Gastroesophageal sphincter (tissue), 4 donors: ENCODE measurements at regions not wholly inside any gene's neighbourhood (a gene's known extent, or its start where the extent isn't known, plus 50 kb on each side); places are given as distances from the start of the nearest gene placed in this dataset.
A peak's percentile ranks its signal among the peaks of the same experiment; 100 is the strongest.

Experiments used
- ATAC-seq: fragments of 150-250 bp; one replicate; pipeline ENCODE4 v1.9.1; 2016; ENCODE audit warnings: mild to moderate bottlenecking, moderate library complexity
- H3K27ac ChIP-seq, 4 donors: fragments of 200-600 bp; sonication (generic) in 3 of 4; 1 replicate in 3 of 4; 2 replicates in 1 of 4; pipeline ENCODE4 v1.5.1; 2016 to 2019
- H3K27me3 ChIP-seq: fragments of 200-600 bp; sonication (generic); one replicate; pipeline ENCODE4 v1.5.1; 2019
- H3K36me3 ChIP-seq, 2 donors: fragments of 200-600 bp; sonication (generic); one replicate each; pipeline ENCODE4 v1.5.1; 2019; ENCODE audit warnings: control low read depth in 1 of 2
- H3K4me1 ChIP-seq, 3 donors: fragments of 200-600 bp; sonication (generic); 1 replicate in 2 of 3; 2 replicates in 1 of 3; pipeline ENCODE4 v1.5.1; 2016 to 2019; ENCODE audit warnings: control low read depth in 2 of 3
- H3K4me3 ChIP-seq, 2 donors: fragments of 200-600 bp; sonication (generic); one replicate each; pipeline ENCODE4 v1.5.1; 2019; ENCODE audit warnings: mild to moderate bottlenecking in 1 of 2, moderate library complexity in 1 of 2
- H3K9me3 ChIP-seq, 3 donors: fragments of 200-600 bp; sonication (generic); one replicate each; pipeline ENCODE4 v1.5.1; 2017 to 2019; ENCODE audit warnings: control low read depth in 2 of 3
- CTCF ChIP-seq, 4 experiments: fragments of 200-600 bp in 2 of 4; fragments of 450-650 bp in 2 of 4; sonication (generic) in 1 of 4; IDR thresholded peaks; one replicate each; pipeline ENCODE4 v1.5.1; 2017 to 2019; ENCODE audit warnings: antibody characterized with exemption in 4 of 4, mild to moderate bottlenecking in 2 of 4, moderate library complexity in 2 of 4
- EP300 ChIP-seq: sonication (generic); formaldehyde crosslinking; IDR thresholded peaks from one replicate; pipeline ENCODE4 v1.6.1; 2017; ENCODE audit warnings: antibody characterized with exemption, mild to moderate bottlenecking
- POLR2A ChIP-seq, 2 donors: fragments of 450-650 bp; IDR thresholded peaks; one replicate each; pipeline ENCODE4 v1.6.1; 2017; ENCODE audit warnings: antibody characterized with exemption in 2 of 2, mild to moderate bottlenecking in 2 of 2, moderate library complexity in 1 of 2
- POLR2AphosphoS5 ChIP-seq: sonication (generic); formaldehyde crosslinking; IDR thresholded peaks from one replicate; pipeline ENCODE4 v1.6.1; 2017; ENCODE audit warnings: antibody characterized with exemption
- WGBS, 2 donors: methylation state at CpG; one replicate each; pipeline ENCODE4 v1.1.5; 2018; ENCODE audit warnings: low coverage in 1 of 2; 5-methylcytosine and 5-hydroxymethylcytosine counted together

GRCh38 chr12:107349008-107349747, 255.8 kb upstream of the CRY1 start:
- H3K9me3 ChIP-seq, result no peaks in the 10 kb centered on the region
- H3K36me3 ChIP-seq, result no peaks in the 10 kb centered on the region
- no peak for TF ChIP-seq POLR2A (IDR thresholded peaks at IDR 0.05)
- no peak for TF ChIP-seq CTCF (IDR thresholded peaks at IDR 0.05)
- TF ChIP-seq POLR2AphosphoS5, result no peak
- TF ChIP-seq EP300, result no peak
- H3K27me3 ChIP-seq, result peaks cover 10% of the 10 kb centered on the region
- 31 to 40% methylated on average over 1 to 3 of the region's 5 CpGs for WGBS, 2 donors
- H3K27ac ChIP-seq, result peak overlapping the region in 1 of 4 donors; percentile 12
- no peak for ATAC-seq
- peaks cover 0 to 4% (median 0%) of the 10 kb centered on the region in 3 donors for H3K4me1 ChIP-seq
- H3K4me3 ChIP-seq, result no peak overlapping the region

GRCh38 chr12:107349839-107350238, 256.5 kb upstream of the CRY1 start:
- no peak overlapping the region for H3K27ac ChIP-seq
- peaks cover 0 to 4% (median 0%) of the 10 kb centered on the region in 3 donors for H3K4me1 ChIP-seq
- H3K4me3 ChIP-seq, result no peak overlapping the region
- no peak for TF ChIP-seq CTCF (IDR thresholded peaks at IDR 0.05)
- TF ChIP-seq POLR2A (IDR thresholded peaks at IDR 0.05), result no peak
- TF ChIP-seq EP300, result no peak
- no peak for TF ChIP-seq POLR2AphosphoS5
- no peaks in the 10 kb centered on the region for H3K36me3 ChIP-seq
- 54 to 69% methylated on average over 2 of the region's 2 CpGs for WGBS, 2 donors
- H3K9me3 ChIP-seq, result no peaks in the 10 kb centered on the region
- H3K27me3 ChIP-seq, result peaks cover 11% of the 10 kb centered on the region
- no peak for ATAC-seq

GRCh38 chr12:107351109-107351508, 257.8 kb upstream of the CRY1 start:
- no peak overlapping the region for H3K27ac ChIP-seq
- no peak for ATAC-seq
- TF ChIP-seq POLR2A (IDR thresholded peaks at IDR 0.05), result no peak
- TF ChIP-seq POLR2AphosphoS5, result no peak
- TF ChIP-seq EP300, result no peak
- TF ChIP-seq CTCF (IDR thresholded peaks at IDR 0.05), result no peak
- 57 to 90% methylated on average over 2 of the region's 3 CpGs for whole genome bisulfite sequencing, 2 donors
- no peaks in the 10 kb centered on the region for H3K36me3 ChIP-seq
- H3K9me3 ChIP-seq, result no peaks in the 10 kb centered on the region
- peaks cover 22% of the 10 kb centered on the region for H3K27me3 ChIP-seq
- H3K4me3 ChIP-seq, result no peak overlapping the region
- peaks cover 0 to 4% (median 0%) of the 10 kb centered on the region in 3 donors for H3K4me1 ChIP-seq

- H3K9me3 ChIP-seq, result no peaks in the 10 kb centered on the region
- peaks cover 27% of the 10 kb centered on the region for H3K27me3 ChIP-seq
- H3K36me3 ChIP-seq, result no peaks in the 10 kb centered on the region
- H3K4me3 ChIP-seq, result no peak overlapping the region
- TF ChIP-seq CTCF (IDR thresholded peaks at IDR 0.05) (no peak), EP300 (no peak)
- H3K27ac ChIP-seq, result no peak overlapping the region
- H3K4me1 ChIP-seq, result peaks cover 0 to 4% (median 0%) of the 10 kb centered on the region in 3 donors
- no peak for ATAC-seq
These were observed 258.4 kb upstream of the CRY1 start for GRCh38 chr12:107351713-107352112.

GRCh38 chr12:107352347-107353081, 259.2 kb upstream of the CRY1 start:
- H3K27ac ChIP-seq, result no peak overlapping the region
- no peak for ATAC-seq
- 50 to 91% methylated on average over 1 of the region's 2 CpGs for WGBS, 2 donors

More at GRCh38 chr12:107352347-107353081, 259.2 kb upstream of the CRY1 start:
- Histone ChIP-seq H3K4me3 (no peak overlapping the region), H3K36me3 (no peaks in the 10 kb centered on the region), H3K4me1 (peaks cover 0 to 4% (median 0%) of the 10 kb centered on the region in 3 donors), H3K27me3 (peaks cover 27% of the 10 kb centered on the region), H3K9me3 (no peaks in the 10 kb centered on the region)
- TF ChIP-seq CTCF (IDR thresholded peaks at IDR 0.05), result no peak
- no peak for TF ChIP-seq EP300
- no peak for TF ChIP-seq POLR2A (IDR thresholded peaks at IDR 0.05)
- no peak for TF ChIP-seq POLR2AphosphoS5
